CD14-positive monocyte (primary cell): ENCODE measurements at regions not wholly inside any gene's neighbourhood (a gene's known extent, or its start where the extent isn't known, plus 50 kb on each side); places are given as distances from the start of the nearest gene placed in this dataset.
A peak's percentile ranks its signal among the peaks of the same experiment; 100 is the strongest.

ENCODE experiments used
- DNase-seq, 3 donors: peaks; one replicate each; pipeline ENCODE4 v3.0.0-alpha.2; 2011 to 2022
- H2AFZ ChIP-seq: 2 replicates; pipeline ENCODE4 v1.6.0; 2012; ENCODE audit warnings: mild to moderate bottlenecking, low read depth, low read length, inconsistent platforms; ENCODE audit not compliant: insufficient read depth, poor library complexity, severe bottlenecking
- H3K27ac ChIP-seq, 2 donors: 1 replicate in 1 of 2; 2 replicates in 1 of 2; pipeline ENCODE4 v1.5.1; 2012 to 2013; ENCODE audit warnings: low read length in 2 of 2, control low read depth in 1 of 2, inconsistent platforms in 1 of 2, low read depth in 1 of 2, mild to moderate bottlenecking in 1 of 2
- H3K27me3 ChIP-seq, 2 donors: one replicate each; pipeline versions ENCODE4 v1.6.0 to v1.6.1; 2011 to 2013; ENCODE audit warnings: low read length in 2 of 2; ENCODE audit not compliant: control insufficient read depth in 2 of 2, insufficient read depth in 2 of 2
- H3K36me3 ChIP-seq, 2 donors: replicated peaks in 1 of 2; 1 replicate in 1 of 2; 2 replicates in 1 of 2; pipeline versions ENCODE4 v1.5.1 to v1.6.1; 2012 to 2013; ENCODE audit warnings: low read length in 2 of 2, control low read depth in 1 of 2, inconsistent platforms in 1 of 2, mild to moderate bottlenecking in 1 of 2; ENCODE audit not compliant: insufficient read depth in 2 of 2, control insufficient read depth in 1 of 2
- H3K4me1 ChIP-seq, 2 donors: 1 replicate in 1 of 2; 2 replicates in 1 of 2; pipeline versions ENCODE4 v1.5.1 to v1.6.1; 2012 to 2013; ENCODE audit warnings: low read length in 2 of 2, control low read depth in 1 of 2, inconsistent platforms in 1 of 2, mild to moderate bottlenecking in 1 of 2, moderate library complexity in 1 of 2; ENCODE audit not compliant: insufficient read depth in 2 of 2, control insufficient read depth in 1 of 2
- H3K4me2 ChIP-seq: replicated peaks from 2 replicates; pipeline ENCODE3; 2012; ENCODE audit warnings: low read length, moderate library complexity, mild to moderate bottlenecking; ENCODE audit not compliant: poor library complexity, severe bottlenecking; ENCODE audit errors: extremely low read depth
- H3K4me3 ChIP-seq, 3 experiments: fragments of 200-600 bp in 1 of 3; sonication (generic) in 1 of 3; replicated peaks in 1 of 3; 1 replicate in 2 of 3; 2 replicates in 1 of 3; pipeline ENCODE4 v1.5.1; 2011 to 2013; ENCODE audit warnings: low read length in 3 of 3, mild to moderate bottlenecking in 3 of 3, control low read depth in 2 of 3, low read depth in 2 of 3, inconsistent platforms in 1 of 3, moderate library complexity in 1 of 3
- H3K79me2 ChIP-seq: 2 replicates; pipeline ENCODE4 v1.6.0; 2012; ENCODE audit warnings: mild to moderate bottlenecking, control low read depth, inconsistent platforms, low read length, moderate library complexity; ENCODE audit not compliant: insufficient read depth
- H3K9ac ChIP-seq: 2 replicates; pipeline ENCODE4 v1.6.0; 2017; ENCODE audit warnings: low read length, mild to moderate bottlenecking; ENCODE audit not compliant: insufficient read depth, poor library complexity, severe bottlenecking
- H3K9me3 ChIP-seq, 2 donors: replicated peaks in 1 of 2; 1 replicate in 1 of 2; 2 replicates in 1 of 2; pipeline versions ENCODE4 v1.5.1 to v1.6.1; 2012 to 2013; ENCODE audit warnings: low read length in 2 of 2, control low read depth in 1 of 2; ENCODE audit not compliant: control insufficient read depth in 1 of 2, insufficient read depth in 1 of 2
- H4K20me1 ChIP-seq: 2 replicates; pipeline ENCODE4 v1.6.0; 2012; ENCODE audit warnings: mild to moderate bottlenecking, low read length, control low read depth, moderate library complexity; ENCODE audit not compliant: insufficient read depth
- H3K27ac Mint-ChIP-seq, 7 donors: one replicate each; pipeline ENCODE4 v1.8.0; 2020; ENCODE audit warnings: mild to moderate bottlenecking in 7 of 7, mixed read lengths in 7 of 7, moderate library complexity in 6 of 7, inconsistent platforms in 2 of 7
- H3K27me3 Mint-ChIP-seq, 3 donors: one replicate each; pipeline ENCODE4 v1.8.0; 2021 to 2022; ENCODE audit warnings: low read depth in 3 of 3, mild to moderate bottlenecking in 3 of 3, mixed read lengths in 3 of 3, moderate library complexity in 3 of 3, inconsistent platforms in 1 of 3
- H3K36me3 Mint-ChIP-seq, 2 donors: one replicate each; pipeline ENCODE4 v1.8.0; 2020; ENCODE audit warnings: mixed read lengths in 2 of 2, inconsistent platforms in 1 of 2, mild to moderate bottlenecking in 1 of 2
- H3K4me1 Mint-ChIP-seq: one replicate; pipeline ENCODE4 v1.8.0; 2020; ENCODE audit warnings: mild to moderate bottlenecking, mixed read lengths
- H3K4me3 Mint-ChIP-seq, 2 donors: one replicate each; pipeline ENCODE4 v1.8.0; 2020; ENCODE audit warnings: mild to moderate bottlenecking in 2 of 2, mixed read lengths in 2 of 2, moderate library complexity in 1 of 2
- H3K9me3 Mint-ChIP-seq, 7 donors: one replicate each; pipeline ENCODE4 v1.8.0; 2020 to 2022; ENCODE audit warnings: mixed read lengths in 7 of 7, mild to moderate bottlenecking in 6 of 7, moderate library complexity in 6 of 7, inconsistent platforms in 2 of 7
- WGBS: methylation state at CpG from one replicate; pipeline ENCODE4 v1.1.5; 2013; ENCODE audit warnings: missing lambda C conversion rate; ENCODE audit not compliant: insufficient coverage; 5-methylcytosine and 5-hydroxymethylcytosine counted together
- intact Hi-C, 2 donors: fragments of 100-400 bp; cut with micrococcal nuclease; formaldehyde crosslinking; loops; one replicate each; pipeline versions ENCODE4 v1.15.0 to v1.15.1; 2023
- TF ChIP-seq, protein P1 (sequence below): fragments of 200-600 bp; IDR thresholded peaks from one replicate; pipeline ENCODE4 v1.8.0; 2022; ENCODE audit warnings: antibody characterized with exemption, mild to moderate bottlenecking

DNA sequence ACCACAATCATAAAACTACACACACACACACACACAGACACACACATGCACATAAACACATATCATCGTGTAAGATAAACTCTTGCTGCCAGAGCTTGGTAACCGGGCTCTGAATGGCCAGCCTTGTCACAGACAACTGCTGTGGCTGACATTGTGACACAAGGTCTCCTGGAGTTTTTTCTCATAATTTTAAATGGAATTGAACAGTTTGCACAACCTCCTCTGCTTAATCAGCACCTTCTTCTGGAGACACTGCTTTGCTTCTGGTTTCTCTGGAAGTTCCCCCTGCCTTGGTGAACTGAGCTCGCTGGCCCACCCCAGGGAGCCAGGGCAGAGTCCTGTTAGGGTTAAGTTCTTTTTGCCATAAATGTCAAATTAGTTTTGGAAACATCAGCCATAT lies 115.4 kb downstream of the UTP18 start:
- Mint-ChIP-seq H3K27me3 (peaks cover 2 to 4% (median 4%) of the 10 kb centered on the region in 3 donors), H3K27ac (peak overlapping the region in 3 of 7 donors; percentile 57 to 75 (median 61)), H3K9me3 (peaks cover 4 to 14% (median 11%) of the 10 kb centered on the region in 7 donors), H3K4me3 (no peak overlapping the region), H3K4me1 (peaks cover 34% of the 10 kb centered on the region), H3K36me3 (peaks cover 2 to 5% of the 10 kb centered on the region in 2 donors)
- Histone ChIP-seq H3K4me2 (no peak overlapping the region), H3K36me3 (no peaks in the 10 kb centered on the region), H4K20me1 (no peaks in the 10 kb centered on the region), H3K4me3 (no peak overlapping the region), H3K9me3 (peaks cover 7 to 10% of the 10 kb centered on the region in 2 donors), H3K27me3 (peaks cover 0 to 2% of the 10 kb centered on the region in 2 donors), H3K9ac (no peak overlapping the region), H2AFZ (no peak overlapping the region), H3K79me2 (no peaks in the 10 kb centered on the region), H3K27ac (no peak overlapping the region), H3K4me1 (peaks cover 14 to 28% of the 10 kb centered on the region in 2 donors)
- TF ChIP-seq, protein P1, sequence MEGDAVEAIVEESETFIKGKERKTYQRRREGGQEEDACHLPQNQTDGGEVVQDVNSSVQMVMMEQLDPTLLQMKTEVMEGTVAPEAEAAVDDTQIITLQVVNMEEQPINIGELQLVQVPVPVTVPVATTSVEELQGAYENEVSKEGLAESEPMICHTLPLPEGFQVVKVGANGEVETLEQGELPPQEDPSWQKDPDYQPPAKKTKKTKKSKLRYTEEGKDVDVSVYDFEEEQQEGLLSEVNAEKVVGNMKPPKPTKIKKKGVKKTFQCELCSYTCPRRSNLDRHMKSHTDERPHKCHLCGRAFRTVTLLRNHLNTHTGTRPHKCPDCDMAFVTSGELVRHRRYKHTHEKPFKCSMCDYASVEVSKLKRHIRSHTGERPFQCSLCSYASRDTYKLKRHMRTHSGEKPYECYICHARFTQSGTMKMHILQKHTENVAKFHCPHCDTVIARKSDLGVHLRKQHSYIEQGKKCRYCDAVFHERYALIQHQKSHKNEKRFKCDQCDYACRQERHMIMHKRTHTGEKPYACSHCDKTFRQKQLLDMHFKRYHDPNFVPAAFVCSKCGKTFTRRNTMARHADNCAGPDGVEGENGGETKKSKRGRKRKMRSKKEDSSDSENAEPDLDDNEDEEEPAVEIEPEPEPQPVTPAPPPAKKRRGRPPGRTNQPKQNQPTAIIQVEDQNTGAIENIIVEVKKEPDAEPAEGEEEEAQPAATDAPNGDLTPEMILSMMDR, result no peak
- intact Hi-C loops, result loop anchor here in 1 of 2 donors (10.0 kb wide), 1 partner anchor 729 kb away; no protein-coding TSS in a partner anchor
- DNase-seq, result peak in 1 of 3 donors; percentile 37
- WGBS, result 80% methylated on average over 1 of the region's 3 CpGs

DNA sequence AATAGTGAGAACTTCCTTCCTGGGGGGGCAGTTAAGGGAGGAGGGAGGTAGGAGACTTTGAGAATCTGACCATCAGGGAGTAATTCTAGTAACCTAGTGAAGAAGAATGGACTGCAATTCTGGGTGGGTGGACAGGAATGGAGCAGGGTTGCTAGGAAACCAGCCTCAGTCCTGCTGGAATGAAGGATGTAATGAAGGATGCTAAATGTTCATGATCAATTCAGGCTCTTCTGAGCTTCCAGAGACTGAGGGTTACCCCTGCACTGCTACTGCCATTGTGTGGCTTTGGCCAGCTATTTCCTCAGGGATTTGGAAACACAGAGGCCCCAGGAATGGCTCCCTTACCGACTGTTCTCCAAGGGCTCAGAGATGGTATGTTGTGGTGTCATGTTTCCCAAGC lies 116.4 kb downstream of the UTP18 start:
- H3K9me3 ChIP-seq, result peaks cover 7 to 9% of the 10 kb centered on the region in 2 donors
- intact Hi-C loops, result loop anchor here in 1 of 2 donors (10.0 kb wide), 1 partner anchor 728 kb away; no protein-coding TSS in a partner anchor
- H4K20me1 ChIP-seq, result no peaks in the 10 kb centered on the region
- peaks cover 2 to 5% of the 10 kb centered on the region in 2 donors for H3K36me3 Mint-ChIP-seq
- no peak overlapping the region for H3K4me3 Mint-ChIP-seq
- WGBS, result no CpG with 5 or more reads among the region's 1 CpG
- H3K9me3 Mint-ChIP-seq, result peaks cover 4 to 13% (median 9%) of the 10 kb centered on the region in 7 donors
- no peak overlapping the region for H3K27ac Mint-ChIP-seq
- no peak for DNase-seq
- no peak overlapping the region for H3K27ac ChIP-seq
- H3K4me3 ChIP-seq, result no peak overlapping the region
- H3K27me3 Mint-ChIP-seq, result peaks cover 4% of the 10 kb centered on the region in 3 donors
- H3K36me3 ChIP-seq, result no peaks in the 10 kb centered on the region
- H3K79me2 ChIP-seq, result no peaks in the 10 kb centered on the region
- H3K4me1 ChIP-seq, result peaks cover 14 to 25% of the 10 kb centered on the region in 2 donors
- H3K4me1 Mint-ChIP-seq, result peaks cover 33% of the 10 kb centered on the region
- H2AFZ ChIP-seq, result no peak overlapping the region
- H3K27me3 ChIP-seq, result peaks cover 0 to 2% of the 10 kb centered on the region in 2 donors
- H3K4me2 ChIP-seq, result no peak overlapping the region
- TF ChIP-seq, protein P1, result no peak
- no peak overlapping the region for H3K9ac ChIP-seq
